Endodermal cell (in vitro differentiated cells): ENCODE measurements at regions not wholly inside any gene's neighbourhood (a gene's known extent, or its start where the extent isn't known, plus 50 kb on each side); places are given as distances from the start of the nearest gene placed in this dataset.

ENCODE experiments used
- DNase-seq: peaks from one replicate; pipeline ENCODE4 v3.0.0-alpha.2; 2017
- H3K27ac ChIP-seq: 2 replicates; pipeline ENCODE4 v1.5.1; 2013; ENCODE audit warnings: mild to moderate bottlenecking, low read depth, low read length, moderate library complexity
- H3K27me3 ChIP-seq: 2 replicates; pipeline ENCODE4 v1.6.1; 2013; ENCODE audit warnings: mild to moderate bottlenecking, low read length, moderate library complexity; ENCODE audit not compliant: insufficient read depth, control insufficient read depth, poor library complexity, severe bottlenecking
- H3K36me3 ChIP-seq: 2 replicates; pipeline ENCODE4 v1.7.0; 2013; ENCODE audit warnings: mild to moderate bottlenecking, low read length, moderate library complexity; ENCODE audit not compliant: control insufficient read depth, insufficient read depth
- H3K4me1 ChIP-seq: one replicate; pipeline ENCODE4 v1.7.0; 2013; ENCODE audit warnings: low read length; ENCODE audit not compliant: control insufficient read depth, insufficient read depth
- H3K4me3 ChIP-seq: 2 replicates; pipeline ENCODE4 v1.5.1; 2013; ENCODE audit warnings: mild to moderate bottlenecking, low read length, moderate library complexity
- H3K9ac ChIP-seq: 2 replicates; pipeline ENCODE4 v1.6.1; 2013; ENCODE audit warnings: mild to moderate bottlenecking, low read length, moderate library complexity; ENCODE audit not compliant: poor library complexity, severe bottlenecking; ENCODE audit errors: extremely low read depth
- H3K9me3 ChIP-seq: 2 replicates; pipeline ENCODE4 v1.6.1; 2013; ENCODE audit warnings: mild to moderate bottlenecking, low read length, moderate library complexity; ENCODE audit not compliant: control insufficient read depth
- H3K27ac Mint-ChIP-seq: 2 replicates; pipeline ENCODE4 v1.8.0; 2020; ENCODE audit warnings: mixed read lengths
- H3K27me3 Mint-ChIP-seq: 2 replicates; pipeline ENCODE4 v1.8.0; 2021; ENCODE audit warnings: mild to moderate bottlenecking, mixed read lengths; ENCODE audit not compliant: insufficient read depth
- H3K36me3 Mint-ChIP-seq: 2 replicates; pipeline ENCODE4 v1.8.0; 2020; ENCODE audit warnings: low read depth, mixed read lengths
- H3K4me1 Mint-ChIP-seq: 2 replicates; pipeline ENCODE4 v1.8.0; 2020; ENCODE audit warnings: mixed read lengths
- H3K4me3 Mint-ChIP-seq: 2 replicates; pipeline ENCODE4 v1.8.0; 2020; ENCODE audit warnings: mild to moderate bottlenecking, moderate library complexity, mixed read lengths
- H3K9me3 Mint-ChIP-seq: 2 replicates; pipeline ENCODE4 v1.8.0; 2020; ENCODE audit warnings: mild to moderate bottlenecking, mixed read lengths
- WGBS, 2 experiments: methylation state at CpG; one replicate each; pipeline versions ENCODE4 v1.1.5 to v1.1.7; 2013; ENCODE audit warnings: missing lambda C conversion rate in 2 of 2, mixed read lengths in 1 of 2; ENCODE audit not compliant: insufficient coverage in 1 of 2, insufficient read length in 1 of 2; 5-methylcytosine and 5-hydroxymethylcytosine counted together
- TF ChIP-seq, protein P1 (sequence below): fragments of 200-600 bp; sonication (generic); conservative IDR thresholded peaks from 2 replicates; pipeline ENCODE4 v1.5.0; 2021; ENCODE audit warnings: antibody characterized with exemption, mild to moderate bottlenecking

DNA sequence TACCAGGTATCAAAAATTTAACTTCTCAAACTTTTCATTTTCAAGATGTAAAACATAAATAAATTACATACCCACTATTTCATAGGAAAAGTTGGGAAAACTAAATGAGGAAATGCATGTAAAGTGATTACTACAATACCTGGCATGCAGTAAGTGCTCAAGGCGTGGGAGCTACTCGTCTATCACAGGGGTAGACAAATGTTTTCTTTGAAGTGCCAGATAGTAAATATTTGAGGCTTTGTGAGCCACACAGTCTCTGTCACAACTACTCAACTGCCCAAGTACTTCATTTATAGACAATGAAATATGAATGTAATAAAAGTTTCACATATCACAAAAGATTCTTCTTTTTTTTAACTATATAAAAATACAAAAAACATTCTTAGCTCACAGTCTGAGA lies 96.4 kb upstream of the PCGF5 start:
- H3K36me3 Mint-ChIP-seq: no peaks in the 10 kb centered on the region
- Histone ChIP-seq H3K27me3 (no peaks in the 10 kb centered on the region), H3K36me3 (no peaks in the 10 kb centered on the region), H3K4me3 (no peak overlapping the region), H3K9ac (no peak overlapping the region), H3K4me1 (peaks cover 3% of the 10 kb centered on the region), H3K9me3 (no peaks in the 10 kb centered on the region), H3K27ac (no peak overlapping the region)
- no peaks in the 10 kb centered on the region for H3K27me3 Mint-ChIP-seq
- no peak for DNase-seq
- H3K9me3 Mint-ChIP-seq: no peaks in the 10 kb centered on the region
- TF ChIP-seq, protein P1, sequence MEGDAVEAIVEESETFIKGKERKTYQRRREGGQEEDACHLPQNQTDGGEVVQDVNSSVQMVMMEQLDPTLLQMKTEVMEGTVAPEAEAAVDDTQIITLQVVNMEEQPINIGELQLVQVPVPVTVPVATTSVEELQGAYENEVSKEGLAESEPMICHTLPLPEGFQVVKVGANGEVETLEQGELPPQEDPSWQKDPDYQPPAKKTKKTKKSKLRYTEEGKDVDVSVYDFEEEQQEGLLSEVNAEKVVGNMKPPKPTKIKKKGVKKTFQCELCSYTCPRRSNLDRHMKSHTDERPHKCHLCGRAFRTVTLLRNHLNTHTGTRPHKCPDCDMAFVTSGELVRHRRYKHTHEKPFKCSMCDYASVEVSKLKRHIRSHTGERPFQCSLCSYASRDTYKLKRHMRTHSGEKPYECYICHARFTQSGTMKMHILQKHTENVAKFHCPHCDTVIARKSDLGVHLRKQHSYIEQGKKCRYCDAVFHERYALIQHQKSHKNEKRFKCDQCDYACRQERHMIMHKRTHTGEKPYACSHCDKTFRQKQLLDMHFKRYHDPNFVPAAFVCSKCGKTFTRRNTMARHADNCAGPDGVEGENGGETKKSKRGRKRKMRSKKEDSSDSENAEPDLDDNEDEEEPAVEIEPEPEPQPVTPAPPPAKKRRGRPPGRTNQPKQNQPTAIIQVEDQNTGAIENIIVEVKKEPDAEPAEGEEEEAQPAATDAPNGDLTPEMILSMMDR: no peak
- H3K4me1 Mint-ChIP-seq: peaks cover 4% of the 10 kb centered on the region
- H3K4me3 Mint-ChIP-seq: no peak overlapping the region
- 96% methylated on average over 2 of the region's 2 CpGs; no CpG with 5 or more reads in 1 of the 2 experiments for WGBS, 2 experiments
- no peak overlapping the region for H3K27ac Mint-ChIP-seq

DNA sequence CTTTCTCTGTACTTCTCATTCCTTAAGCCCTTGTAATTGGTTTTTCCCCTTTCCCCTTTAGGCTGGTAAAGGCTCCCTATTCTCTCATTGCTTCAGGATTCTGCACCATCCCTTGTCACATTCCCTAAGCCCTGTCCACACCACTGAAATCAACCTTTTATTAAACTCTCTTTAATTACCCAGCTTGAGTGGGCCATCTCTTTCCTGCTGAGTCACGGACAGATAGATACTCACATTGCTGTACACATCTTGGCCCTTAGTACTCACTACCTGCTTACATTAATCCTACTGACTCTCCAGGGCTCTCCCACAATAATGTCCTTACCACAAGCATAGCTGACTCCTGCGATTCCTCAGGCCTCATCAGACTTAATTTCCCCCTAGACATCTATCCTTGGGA lies 94.0 kb upstream of the PCGF5 start:
- Mint-ChIP-seq H3K27me3 (peaks cover 3% of the 10 kb centered on the region), H3K4me1 (peaks cover 4% of the 10 kb centered on the region), H3K4me3 (no peak overlapping the region), H3K36me3 (no peaks in the 10 kb centered on the region), H3K27ac (no peak overlapping the region), H3K9me3 (no peaks in the 10 kb centered on the region)
- H3K36me3 ChIP-seq: no peaks in the 10 kb centered on the region
- H3K27me3 ChIP-seq: peaks cover 6% of the 10 kb centered on the region
- no peak overlapping the region for H3K9ac ChIP-seq
- TF ChIP-seq, protein P1: no peak
- no peak overlapping the region for H3K27ac ChIP-seq
- no peaks in the 10 kb centered on the region for H3K9me3 ChIP-seq
- H3K4me3 ChIP-seq: no peak overlapping the region
- peaks cover 3% of the 10 kb centered on the region for H3K4me1 ChIP-seq
- WGBS, 2 experiments: 93 to 100% methylated on average over 2 of the region's 2 CpGs
- DNase-seq: no peak

DNA sequence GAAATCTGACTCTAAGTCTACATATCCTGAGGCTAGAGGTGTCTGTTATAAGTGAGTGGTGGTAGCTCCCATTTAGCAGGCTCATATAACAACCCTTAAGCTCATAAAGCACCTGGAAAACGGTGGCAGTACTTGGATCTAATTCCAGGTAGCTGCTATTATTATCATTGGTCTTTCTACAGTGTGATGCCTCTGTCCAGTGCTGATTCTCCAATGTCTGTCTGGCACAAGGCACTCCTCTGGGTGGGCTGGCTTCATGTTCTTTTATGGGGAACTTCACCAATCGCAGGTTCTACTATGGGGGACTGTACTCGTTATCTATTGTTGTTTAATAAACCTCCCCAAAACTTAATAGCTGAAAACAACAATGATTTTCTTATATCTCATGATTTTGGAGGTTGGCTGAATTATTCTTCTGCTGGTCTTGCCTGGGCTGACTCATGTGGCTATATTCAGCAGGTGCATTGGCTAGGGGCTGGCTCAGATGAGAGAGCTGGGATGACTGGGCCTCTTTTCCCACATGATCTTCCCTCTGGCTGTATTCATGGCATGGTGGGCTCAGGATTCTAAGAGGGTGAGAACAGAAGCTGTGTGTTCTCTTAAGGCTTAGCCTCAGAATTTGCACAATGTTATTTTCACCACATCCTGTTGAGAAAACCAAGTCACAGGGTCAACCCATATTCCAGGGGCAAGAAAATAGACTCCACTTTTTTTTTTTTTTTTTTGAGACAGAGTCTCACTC lies 93.0 kb upstream of the PCGF5 start:
- H3K4me3 ChIP-seq: no peak overlapping the region
- no peak overlapping the region for H3K27ac ChIP-seq
- Mint-ChIP-seq H3K27ac (no peak overlapping the region), H3K27me3 (peaks cover 3% of the 10 kb centered on the region), H3K4me3 (no peak overlapping the region), H3K9me3 (no peaks in the 10 kb centered on the region), H3K4me1 (peaks cover 4% of the 10 kb centered on the region), H3K36me3 (no peaks in the 10 kb centered on the region)
- H3K9me3 ChIP-seq: no peaks in the 10 kb centered on the region
- no peak for DNase-seq
- no peak overlapping the region for H3K9ac ChIP-seq
- H3K4me1 ChIP-seq: peaks cover 3% of the 10 kb centered on the region
- TF ChIP-seq, protein P1: no peak
- H3K36me3 ChIP-seq: no peaks in the 10 kb centered on the region
- 76 to 80% methylated on average over 1 to 3 of the region's 3 CpGs for WGBS, 2 experiments
- peaks cover 6% of the 10 kb centered on the region for H3K27me3 ChIP-seq
